Activated CD4-positive, alpha-beta T cell treated with anti-CD3 and anti-CD28 coated beads, Interleukin-2, amount 50 U/mL, for 48 hours (primary cell): ENCODE measurements at regions not wholly inside any gene's neighbourhood (a gene's known extent, or its start where the extent isn't known, plus 50 kb on each side); places are given as distances from the start of the nearest gene placed in this dataset.
"Not testable (repeated sequence)": the region's sequence is repeated elsewhere in the genome, so short reads cannot be mapped to it uniquely, and the experiment has no call there.

Experiments
- DNase-seq, 2 experiments: peaks; one replicate each; pipeline ENCODE4 v3.0.0-alpha.2; 2020

- not testable (repeated sequence) for DNase-seq
Measured at GRCh38 chr11:123344188-123344587, 85.9 kb upstream of the GRAMD1B start.

- DNase-seq = no peak
Measured at GRCh38 chr11:123338997-123339752, 90.9 kb upstream of the GRAMD1B start.

GRCh38 chr11:123338266-123338800, 91.7 kb upstream of the GRAMD1B start:
- no peak for DNase-seq

GRCh38 chr11:123334925-123335324, 95.1 kb upstream of the GRAMD1B start:
- DNase-seq = no peak

- DNase-seq = not testable (repeated sequence)
Measured at GRCh38 chr11:123332577-123332976, 97.5 kb upstream of the GRAMD1B start.

GRCh38 chr11:123330948-123331347, 99.1 kb upstream of the GRAMD1B start:
- DNase-seq = no peak

- no peak for DNase-seq
Measured at GRCh38 chr11:123330471-123330870, 99.6 kb upstream of the GRAMD1B start.

- DNase-seq = no peak
Measured at GRCh38 chr11:123330071-123330470, 100.0 kb upstream of the GRAMD1B start.

GRCh38 chr11:123328281-123328867, 101.7 kb upstream of the GRAMD1B start:
- DNase-seq = no peak

GRCh38 chr11:123325533-123325932, 104.5 kb upstream of the GRAMD1B start:
- no peak for DNase-seq

- DNase-seq = no peak
Measured at GRCh38 chr11:123323568-123323967, 106.5 kb upstream of the GRAMD1B start.

- no peak for DNase-seq
Measured at GRCh38 chr11:123321636-123322035, 108.4 kb upstream of the GRAMD1B start.

- DNase-seq = no peak
Measured at GRCh38 chr11:123318623-123319022, 111.4 kb upstream of the GRAMD1B start.

- not testable (repeated sequence) for DNase-seq
Measured at GRCh38 chr11:123318132-123318531, 111.9 kb upstream of the GRAMD1B start.

- no peak for DNase-seq
Measured at GRCh38 chr11:123316003-123316402, 114.1 kb upstream of the GRAMD1B start.

- no peak for DNase-seq
Measured at GRCh38 chr11:123314972-123315371, 115.1 kb upstream of the GRAMD1B start.

- no peak for DNase-seq
Measured at GRCh38 chr11:123313262-123313661, 116.8 kb upstream of the GRAMD1B start.

GRCh38 chr11:123308077-123308476, 113.0 kb upstream of the CLMP start:
- DNase-seq = no peak

GRCh38 chr11:123307276-123307675, 112.2 kb upstream of the CLMP start:
- DNase-seq = no peak

GRCh38 chr11:123306531-123306930, 111.5 kb upstream of the CLMP start:
- no peak for DNase-seq

GRCh38 chr11:123305601-123306375, 110.7 kb upstream of the CLMP start:
- no peak for DNase-seq

GRCh38 chr11:123304828-123305466, 109.9 kb upstream of the CLMP start:
- no peak for DNase-seq

- DNase-seq = peak; percentile 10 to 14
Measured at GRCh38 chr11:123303924-123304323, 108.9 kb upstream of the CLMP start.
